ENCODE measurements at regions not wholly inside any gene's neighbourhood (a gene's known extent, or its start where the extent isn't known, plus 50 kb on each side); places are given as distances from the start of the nearest gene placed in this dataset.

DNA sequence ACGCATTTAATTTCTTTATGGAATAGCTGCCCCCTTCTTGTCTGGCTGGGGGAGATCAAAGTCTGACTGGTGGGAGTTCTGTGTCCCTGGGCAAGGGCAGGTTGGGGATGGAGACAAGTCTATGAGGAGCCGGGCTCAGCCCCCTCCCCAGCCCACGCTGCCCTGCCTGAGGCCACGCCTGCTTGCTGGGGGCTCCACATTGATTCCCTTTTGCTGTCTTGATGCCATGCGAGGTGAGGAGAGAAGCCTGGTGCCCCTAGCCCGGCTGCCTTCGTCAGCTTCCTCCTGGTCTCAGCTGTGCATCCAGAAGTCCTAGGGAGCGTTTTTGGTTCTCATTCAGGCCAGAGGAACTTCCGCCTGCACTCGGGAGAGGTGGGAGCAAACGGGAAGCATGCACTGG lies 247.9 kb downstream of the NDUFA10 start:
- TF ChIP-seq, protein P1, sequence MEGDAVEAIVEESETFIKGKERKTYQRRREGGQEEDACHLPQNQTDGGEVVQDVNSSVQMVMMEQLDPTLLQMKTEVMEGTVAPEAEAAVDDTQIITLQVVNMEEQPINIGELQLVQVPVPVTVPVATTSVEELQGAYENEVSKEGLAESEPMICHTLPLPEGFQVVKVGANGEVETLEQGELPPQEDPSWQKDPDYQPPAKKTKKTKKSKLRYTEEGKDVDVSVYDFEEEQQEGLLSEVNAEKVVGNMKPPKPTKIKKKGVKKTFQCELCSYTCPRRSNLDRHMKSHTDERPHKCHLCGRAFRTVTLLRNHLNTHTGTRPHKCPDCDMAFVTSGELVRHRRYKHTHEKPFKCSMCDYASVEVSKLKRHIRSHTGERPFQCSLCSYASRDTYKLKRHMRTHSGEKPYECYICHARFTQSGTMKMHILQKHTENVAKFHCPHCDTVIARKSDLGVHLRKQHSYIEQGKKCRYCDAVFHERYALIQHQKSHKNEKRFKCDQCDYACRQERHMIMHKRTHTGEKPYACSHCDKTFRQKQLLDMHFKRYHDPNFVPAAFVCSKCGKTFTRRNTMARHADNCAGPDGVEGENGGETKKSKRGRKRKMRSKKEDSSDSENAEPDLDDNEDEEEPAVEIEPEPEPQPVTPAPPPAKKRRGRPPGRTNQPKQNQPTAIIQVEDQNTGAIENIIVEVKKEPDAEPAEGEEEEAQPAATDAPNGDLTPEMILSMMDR (IDR thresholded peaks at IDR 0.05), result no peak
- TF ChIP-seq ZFX (IDR thresholded peaks at IDR 0.05; ENCODE audit: borderline replicate concordance), result no peak

All from 22Rv1 (cell line).